HL-60/S4 (cell line): ENCODE measurements at regions not wholly inside any gene's neighbourhood (a gene's known extent, or its start where the extent isn't known, plus 50 kb on each side); places are given as distances from the start of the nearest gene placed in this dataset.

Experiments used
- in situ Hi-C: fragments of 300-500 bp; cut with MboI; formaldehyde crosslinking; loops from 2 replicates; pipeline ENCODE4 v1.14.3; 2022; ENCODE audit warnings: low sequenced_read_pairs

DNA sequence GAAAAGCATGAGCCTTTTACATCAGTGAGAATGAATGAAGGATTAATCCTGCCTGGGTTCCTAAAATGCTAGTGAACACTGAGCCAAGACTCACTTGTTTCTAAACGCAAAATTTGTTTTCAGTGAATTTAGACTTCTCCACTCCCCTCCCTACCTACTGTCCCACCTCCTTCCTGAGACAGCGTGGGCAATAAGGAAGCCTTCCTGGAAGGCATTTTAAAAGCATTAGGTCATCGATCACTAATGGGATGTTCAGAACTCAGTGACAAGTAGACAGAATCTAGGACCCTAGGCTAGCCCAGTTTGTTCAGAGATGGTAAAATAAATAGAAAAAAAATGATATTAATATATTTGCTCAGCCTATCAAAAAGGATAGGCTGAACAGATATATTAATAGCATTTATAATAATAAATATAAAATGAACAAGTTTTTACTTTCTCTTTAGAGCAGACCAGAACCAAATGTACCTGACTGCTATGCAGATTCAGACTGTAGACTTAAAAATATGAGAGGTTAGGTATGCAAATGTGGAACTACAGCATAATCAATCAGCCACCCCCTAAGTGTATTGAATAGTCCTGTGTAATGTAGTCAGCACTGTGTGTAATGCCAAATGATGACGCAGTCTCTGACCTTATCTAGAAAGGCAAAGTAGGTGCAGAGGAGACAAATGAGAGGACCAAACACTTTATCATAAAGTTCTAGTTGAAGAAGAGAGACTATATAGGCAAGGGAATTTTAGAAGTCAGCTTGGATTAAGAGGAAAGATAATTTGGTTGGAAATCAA is 331.1 kb downstream of the GPAT3 start:
- in situ Hi-C loops = no loop called here

DNA sequence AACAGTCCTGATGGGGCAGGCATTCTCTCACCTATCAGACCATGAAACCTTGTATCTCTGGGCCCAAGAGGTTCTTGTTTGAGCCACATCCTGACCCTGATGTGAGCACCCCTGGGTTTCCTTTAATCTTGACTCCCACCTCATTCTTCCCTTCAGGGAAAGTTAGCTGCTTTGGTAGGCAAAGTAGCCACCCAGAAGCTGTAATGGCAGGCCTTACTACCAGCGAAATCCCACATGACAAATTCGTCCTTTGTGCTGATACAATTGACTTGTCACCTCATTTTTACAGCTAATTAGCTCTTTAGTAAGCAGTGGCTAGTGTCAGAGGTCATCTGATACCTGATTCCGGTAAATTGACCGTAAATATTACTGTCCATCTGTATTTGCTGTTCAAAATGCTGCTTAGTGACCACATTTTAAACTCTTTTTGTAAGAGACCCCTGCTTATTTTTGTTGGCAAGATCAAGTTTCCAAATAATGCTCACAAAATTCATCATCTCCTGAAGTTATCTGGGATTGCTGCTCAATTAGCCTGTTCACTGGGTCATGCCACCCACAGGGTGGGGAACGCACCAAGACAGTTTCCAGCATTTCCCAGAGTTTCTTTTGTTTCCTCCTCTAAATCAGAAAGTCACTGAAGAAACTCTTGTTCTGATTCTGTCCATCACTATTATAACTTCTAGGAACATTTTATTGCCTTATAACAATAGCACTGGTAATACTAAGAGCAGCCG is 329.7 kb downstream of the GPAT3 start:
- in situ Hi-C loops = no loop called here

DNA sequence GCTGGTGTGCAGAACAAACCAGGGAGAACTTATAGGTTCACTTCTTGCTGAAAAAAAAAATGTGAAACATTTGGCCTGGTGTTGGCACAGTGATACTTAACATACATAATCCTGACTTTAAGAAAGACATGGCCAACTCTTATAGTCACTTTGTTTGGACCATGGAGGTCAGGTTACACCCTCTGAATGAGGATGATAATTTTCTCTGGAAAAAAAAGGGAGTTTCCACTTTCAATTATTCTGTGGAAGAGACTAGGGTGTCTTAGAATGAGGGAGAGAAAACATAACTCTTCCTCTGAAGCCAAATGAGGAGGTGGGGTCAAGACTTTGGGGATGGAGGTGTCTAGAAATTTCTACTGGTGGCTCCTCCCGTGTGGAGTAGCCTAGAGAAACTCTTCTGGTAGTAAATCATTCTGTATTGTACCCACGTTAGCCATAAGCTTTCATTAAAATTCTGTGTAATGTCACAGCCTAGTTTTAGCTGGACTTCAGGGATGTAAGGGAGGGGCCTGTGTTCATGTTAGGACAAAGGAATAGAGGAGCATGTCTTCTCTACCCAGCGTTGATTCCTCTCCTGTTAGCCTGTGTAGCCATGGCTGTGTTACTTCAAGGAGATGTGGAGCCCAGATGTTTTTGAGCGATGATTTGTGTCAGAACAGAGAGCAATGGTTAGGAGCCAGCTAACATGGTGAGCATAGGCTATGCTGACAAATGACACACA is 328.3 kb downstream of the GPAT3 start:
- in situ Hi-C loops = no loop called here

DNA sequence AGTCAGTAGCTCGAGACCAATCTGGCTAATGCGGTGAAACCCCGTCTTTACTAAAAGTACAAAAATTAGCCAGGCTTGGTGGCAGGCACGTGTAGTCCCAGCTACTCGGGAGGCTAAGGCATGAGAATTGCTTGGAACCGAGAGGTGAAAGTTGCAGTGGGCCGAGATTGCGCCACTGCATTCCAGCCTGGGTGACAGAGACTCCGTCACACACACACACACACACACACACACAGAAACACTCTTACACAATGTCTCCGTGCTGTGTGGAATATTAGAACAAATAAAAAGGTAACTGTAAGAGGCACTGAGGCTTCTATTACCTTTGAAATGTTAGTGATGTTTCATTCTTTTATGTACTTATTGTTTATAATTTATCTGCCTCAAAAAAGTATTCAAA is 326.6 kb downstream of the GPAT3 start:
- in situ Hi-C loops = no loop called here

DNA sequence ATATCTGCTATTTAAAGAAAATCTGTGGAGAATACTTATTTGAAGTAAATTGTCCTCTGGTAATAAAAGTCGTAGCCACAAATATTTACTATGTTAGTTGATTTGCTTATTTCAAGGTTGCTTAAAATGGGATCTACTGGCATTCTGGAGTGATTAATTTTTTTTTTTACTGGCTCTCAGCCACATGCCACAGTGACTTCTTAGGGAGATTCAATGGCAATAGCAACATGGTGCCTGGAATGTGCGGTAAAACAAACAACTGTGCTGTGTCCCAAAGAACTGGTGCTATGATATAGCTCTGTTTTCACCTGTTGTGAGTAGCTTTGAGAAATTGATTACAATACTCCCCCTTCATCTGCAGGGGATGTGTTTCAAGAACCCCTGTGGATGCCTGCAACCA is 324.3 kb downstream of the GPAT3 start:
- in situ Hi-C loops = no loop called here

DNA sequence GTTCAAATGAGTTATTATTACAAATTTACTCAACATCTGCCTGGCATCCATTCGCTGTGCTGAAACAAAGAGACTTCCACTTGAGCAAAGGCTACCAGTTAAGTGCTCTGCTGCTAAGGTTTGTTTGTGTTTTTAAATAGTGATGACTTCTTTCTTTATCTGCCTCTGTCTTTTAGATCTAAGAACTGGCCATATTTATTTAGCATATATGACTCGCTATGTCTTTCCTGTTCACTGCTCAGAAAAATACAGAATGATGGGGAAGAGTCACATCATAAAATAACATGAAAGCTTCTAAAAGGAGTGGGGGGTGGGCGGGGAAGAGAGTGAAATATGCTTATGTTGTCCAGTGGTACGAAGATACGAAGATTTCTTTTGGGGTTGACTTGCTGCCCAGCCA is 322.2 kb downstream of the GPAT3 start:
- in situ Hi-C loops = no loop called here

DNA sequence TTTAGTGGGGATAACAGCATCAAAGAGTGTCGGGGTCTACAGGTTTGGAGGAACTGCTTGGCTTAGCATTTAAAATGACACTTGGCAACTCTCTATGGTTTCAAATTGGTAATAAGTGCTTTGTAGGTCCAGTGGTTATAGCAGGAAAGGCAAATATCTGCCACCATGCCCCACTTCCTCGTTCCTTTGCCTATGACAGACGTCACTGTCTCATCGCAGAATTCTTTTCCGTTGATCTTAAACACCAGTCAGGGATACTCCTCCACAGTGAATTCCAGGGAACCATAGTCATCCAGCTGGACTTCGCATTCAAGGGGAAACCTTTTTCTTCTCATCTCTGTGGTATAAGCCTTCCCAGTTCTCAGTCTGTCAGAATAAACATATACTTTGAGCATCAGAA is 319.1 kb downstream of the GPAT3 start:
- in situ Hi-C loops = no loop called here

DNA sequence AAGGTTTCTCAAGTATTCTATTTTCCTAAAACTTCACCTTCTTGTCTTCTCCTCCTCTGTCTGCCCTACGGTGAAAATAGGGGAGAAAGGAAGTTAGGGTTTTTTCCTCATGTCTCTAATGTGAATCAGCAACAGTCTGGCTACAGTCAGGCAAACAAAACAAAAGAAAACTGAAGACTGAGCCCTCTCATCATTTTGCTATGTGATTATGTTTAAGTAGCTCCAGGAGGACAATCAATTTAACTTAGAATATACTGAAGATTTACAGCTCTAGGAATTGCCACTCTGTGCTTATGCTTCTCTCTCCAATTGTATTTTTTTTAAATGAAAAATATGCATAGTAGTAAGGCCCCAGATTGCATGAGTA is 316.2 kb downstream of the GPAT3 start:
- in situ Hi-C loops = no loop called here

DNA sequence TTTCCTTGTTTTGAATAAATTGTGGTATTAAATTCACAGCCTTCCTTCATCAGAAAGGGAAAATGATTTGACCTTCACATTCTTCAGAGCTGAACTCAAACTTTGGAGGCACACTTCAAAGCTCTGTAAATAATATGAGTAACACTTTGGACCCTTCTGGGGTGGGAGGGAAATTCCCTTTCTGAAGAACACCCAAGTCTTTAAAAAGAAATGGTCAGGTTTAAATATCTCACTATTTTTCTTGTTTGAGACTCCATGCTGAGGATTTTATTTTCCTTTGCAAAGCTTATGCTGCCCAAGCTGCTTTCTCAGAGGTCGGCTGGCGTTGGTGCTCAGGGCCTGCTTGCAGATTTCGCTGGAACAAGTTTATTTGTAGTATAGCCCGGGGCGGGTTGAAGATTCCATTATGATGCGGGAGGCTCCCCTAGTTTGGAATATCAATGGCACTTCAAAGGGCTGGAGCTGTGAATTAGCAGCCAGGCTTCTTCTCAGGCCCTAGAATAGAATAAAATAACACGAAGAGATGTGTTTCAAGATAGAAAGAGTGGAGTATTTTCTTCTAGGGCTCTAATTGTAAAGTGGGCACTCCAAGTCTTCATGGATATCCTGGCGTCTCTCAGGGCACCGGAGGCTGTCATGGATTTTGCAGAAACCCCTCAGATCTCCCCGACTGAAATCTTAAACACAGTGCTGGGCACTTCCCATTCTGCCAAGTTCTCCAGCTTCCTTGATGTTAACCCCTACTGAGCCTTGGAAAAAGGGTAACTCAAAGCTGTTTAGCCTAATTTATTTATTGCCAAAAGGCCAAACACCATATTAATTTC is 315.6 kb downstream of the GPAT3 start:
- in situ Hi-C loops = no loop called here

DNA sequence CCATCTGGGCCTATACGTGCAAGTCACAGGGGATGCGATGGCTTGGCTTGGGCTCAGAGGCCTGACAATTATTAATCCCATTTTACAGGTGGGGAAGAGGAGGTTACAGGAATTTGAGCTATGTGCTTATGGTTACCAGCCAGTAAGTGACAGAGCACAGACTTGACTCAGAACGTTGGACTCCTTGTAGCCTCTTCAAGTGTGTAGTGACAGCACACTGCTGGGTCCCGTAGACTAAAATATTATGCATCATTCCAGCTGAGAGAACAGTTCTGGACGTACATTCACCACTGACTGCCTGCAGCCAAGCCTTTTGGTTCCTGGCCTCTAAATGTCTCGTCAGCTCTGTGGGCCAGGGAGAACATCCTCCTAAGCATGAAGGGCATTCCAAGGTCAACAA is 314.5 kb downstream of the GPAT3 start:
- in situ Hi-C loops = no loop called here

DNA sequence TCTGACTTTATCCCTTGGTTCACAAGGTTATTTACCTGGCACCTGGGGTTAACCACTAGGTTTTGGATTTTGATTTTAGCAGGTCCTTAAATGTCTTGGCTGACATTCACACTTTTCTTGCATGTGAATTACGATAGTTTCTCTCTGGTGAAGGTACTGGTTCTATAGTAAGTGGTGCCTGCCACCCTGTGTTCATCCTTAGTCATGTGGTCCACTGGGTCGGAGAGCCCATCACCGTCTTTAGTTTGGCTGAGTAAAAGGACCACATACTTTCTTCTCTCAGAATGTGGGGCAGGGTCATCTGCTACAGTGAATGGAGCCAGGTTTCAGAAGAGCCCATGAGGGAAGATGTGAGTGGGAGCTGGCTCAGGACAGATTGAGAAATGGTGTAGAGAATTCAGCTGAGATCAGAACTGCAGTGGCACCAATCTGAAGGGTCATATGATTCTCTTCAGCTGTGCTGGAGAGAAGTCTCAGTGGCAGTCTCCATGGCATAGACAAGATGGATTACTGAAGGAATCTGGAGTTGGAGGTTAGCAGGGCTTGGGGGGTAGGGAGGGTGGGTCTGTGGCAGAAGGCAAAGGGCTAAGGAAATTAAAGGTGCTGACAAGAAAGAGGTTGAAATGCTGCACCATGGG is 310.4 kb downstream of the GPAT3 start:
- in situ Hi-C loops = no loop called here

DNA sequence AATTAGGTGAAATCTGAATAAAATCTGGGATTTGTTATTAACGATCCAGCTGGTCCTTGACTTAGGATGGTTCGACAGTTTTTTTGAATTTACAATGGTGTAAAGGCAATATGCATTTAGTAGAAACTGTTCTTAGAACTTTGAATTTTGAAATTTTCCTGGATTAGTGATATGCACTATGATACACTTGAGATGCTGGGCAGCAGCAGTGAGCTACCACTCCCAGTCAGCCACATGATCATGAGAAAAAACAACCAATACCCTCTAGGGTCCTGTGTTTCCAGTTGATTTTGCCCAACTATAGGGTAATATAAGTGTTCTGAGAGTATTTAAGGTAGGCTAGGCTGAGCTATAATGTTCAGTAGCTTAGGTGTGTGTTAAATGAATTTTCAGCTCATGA is 303.7 kb downstream of the GPAT3 start:
- in situ Hi-C loops = no loop called here

DNA sequence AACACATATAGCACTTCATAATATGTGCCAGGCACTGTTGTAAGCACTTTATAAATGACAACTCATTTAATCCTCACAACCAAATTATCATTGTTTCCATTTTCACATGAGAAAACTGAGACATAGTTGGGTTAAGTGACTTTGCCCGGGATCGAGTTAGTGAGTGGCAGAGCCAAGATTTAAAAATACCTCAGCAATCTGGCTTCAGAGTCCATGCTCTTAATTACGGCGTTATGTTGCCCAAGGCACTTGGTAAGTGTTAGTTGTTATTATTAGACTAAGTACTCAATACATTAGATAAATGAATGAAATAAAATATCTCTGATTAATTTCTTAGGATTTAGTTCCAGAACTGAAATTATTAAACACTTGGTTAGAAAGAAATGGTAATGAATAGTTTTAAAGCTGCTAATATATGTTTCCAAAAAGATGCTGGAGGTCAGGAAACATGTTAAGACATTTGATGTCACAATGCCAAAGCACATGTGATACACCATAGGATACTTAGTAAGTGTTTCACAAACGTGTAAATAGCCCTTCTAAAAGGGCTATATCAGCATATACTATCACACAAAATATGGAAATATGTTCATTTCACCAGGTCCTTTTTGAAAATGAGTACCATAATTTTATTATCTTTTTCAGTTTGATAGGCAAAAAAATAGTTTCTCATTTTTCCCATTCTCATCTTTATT is 301.9 kb downstream of the GPAT3 start:
- in situ Hi-C loops = no loop called here

DNA sequence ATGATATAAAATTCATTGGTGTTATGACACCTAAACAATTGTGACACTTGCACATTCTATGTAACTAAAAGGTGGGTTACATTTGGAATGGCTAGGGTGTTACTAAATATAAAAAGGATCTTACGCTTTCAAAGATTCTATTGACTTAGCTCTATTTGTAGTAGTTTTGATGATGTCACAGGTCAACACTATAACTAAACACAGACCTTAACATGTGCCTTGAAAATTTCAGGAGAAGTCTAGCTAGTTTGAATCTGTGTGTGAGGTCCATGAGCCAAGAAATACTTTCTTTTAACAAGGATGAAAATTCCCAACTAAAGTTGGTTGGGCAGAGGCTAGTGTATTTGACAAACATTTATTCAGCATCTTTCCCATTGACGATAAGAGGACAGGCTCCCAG is 298.0 kb downstream of the GPAT3 start:
- in situ Hi-C loops = no loop called here

DNA sequence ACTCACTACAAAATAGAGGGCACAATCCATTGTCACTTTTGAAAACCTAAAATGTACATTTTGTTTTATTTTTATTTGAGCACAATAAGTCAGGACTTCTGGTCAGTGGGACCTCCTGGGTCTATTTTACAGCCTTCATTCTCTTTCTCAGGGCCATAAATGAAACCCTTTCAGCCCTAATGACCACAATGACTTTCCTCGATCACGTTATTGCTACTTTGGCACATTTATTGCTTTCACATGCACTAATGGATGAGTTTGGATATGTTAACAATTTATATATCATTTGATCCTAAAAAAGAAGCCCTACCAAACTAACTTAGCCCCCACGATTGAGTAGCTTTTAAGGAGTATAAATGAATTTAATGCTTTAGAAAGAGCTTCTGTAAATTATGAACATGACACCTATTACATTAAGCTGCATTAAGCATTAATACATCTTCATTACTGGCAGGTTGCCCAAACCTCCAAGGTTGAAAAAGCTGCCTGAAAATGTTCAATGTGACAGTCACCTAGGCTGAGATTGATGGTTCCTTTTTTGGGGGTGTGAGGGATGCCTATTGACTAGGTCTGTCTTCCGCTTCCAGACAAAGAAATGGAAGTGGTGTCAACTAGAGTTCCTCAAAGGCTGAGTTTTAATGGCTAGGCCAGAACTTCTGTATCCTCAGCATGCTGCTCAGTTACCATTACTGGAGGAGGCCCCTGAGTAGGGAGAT is 296.4 kb downstream of the GPAT3 start:
- in situ Hi-C loops = no loop called here

DNA sequence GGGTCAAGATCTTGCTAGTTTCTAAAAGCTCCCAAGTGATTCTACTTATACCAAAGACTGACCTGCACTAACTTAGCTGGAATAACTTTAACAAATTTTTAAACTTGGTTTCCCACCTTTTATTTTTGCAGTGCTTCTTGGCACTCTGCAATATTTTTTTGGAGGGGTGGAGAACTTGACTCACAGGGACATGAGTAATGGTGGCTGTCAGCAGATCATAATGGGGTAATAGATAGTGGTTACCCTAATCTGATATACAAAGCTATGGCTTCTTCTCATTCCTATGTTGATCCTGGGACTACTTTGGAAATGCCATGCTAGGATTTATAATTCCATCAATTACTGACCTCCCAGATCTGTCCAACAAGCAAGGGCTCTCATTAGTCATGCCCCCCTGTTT is 295.7 kb downstream of the GPAT3 start:
- in situ Hi-C loops = no loop called here

DNA sequence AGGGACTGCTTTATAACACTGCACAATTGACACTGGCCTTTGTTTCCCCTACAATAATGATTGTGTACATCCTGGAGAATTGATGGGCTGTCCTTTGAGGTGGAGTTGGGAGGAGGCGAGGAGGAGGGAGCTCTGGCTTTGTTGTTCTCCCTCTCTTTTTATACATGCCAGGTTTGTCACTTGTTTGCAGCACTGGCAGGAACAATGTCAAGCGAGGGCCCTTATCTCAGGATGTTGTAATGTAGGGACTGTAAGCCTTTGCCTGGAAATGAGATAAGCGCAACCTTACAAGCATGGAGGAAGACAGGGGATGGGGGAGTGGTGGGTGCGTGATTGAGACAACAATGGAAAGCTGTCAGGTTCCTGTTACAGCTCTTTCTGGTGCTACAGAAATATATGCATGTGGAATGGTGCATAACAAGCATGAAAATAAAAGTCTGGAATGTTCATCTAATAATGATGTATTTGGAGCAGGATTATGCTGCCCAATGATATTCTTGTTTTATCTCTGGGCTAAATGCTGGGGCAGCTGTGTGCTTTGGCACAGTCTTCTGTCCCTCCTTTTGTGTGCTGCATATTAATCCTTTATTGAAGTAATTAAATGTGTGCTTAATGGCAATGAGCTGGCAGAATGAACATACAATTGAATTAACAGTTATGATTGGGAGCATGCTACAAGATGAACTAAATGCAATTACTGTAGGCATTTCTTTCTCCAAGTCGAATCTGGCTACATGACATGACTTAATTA is 294.4 kb downstream of the GPAT3 start:
- in situ Hi-C loops = no loop called here

DNA sequence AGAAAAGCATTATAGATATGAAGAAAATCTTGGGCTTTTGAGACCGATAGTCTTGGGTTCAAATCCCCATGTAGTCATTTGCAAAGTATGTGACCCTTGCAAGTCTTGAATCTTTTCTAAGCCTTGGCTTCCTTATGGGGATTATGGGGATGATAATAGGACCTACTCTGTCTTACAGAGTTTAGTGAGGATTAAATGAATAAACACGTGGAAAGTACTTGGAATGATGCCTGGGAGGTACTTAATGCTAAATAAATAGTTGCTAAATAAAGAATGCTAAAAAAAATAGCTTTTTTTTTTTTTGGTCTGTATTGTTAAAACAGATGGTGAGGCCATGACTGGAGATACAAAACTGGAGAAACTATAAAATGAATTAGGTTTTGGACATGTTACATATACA is 292.7 kb downstream of the GPAT3 start:
- in situ Hi-C loops = no loop called here

DNA sequence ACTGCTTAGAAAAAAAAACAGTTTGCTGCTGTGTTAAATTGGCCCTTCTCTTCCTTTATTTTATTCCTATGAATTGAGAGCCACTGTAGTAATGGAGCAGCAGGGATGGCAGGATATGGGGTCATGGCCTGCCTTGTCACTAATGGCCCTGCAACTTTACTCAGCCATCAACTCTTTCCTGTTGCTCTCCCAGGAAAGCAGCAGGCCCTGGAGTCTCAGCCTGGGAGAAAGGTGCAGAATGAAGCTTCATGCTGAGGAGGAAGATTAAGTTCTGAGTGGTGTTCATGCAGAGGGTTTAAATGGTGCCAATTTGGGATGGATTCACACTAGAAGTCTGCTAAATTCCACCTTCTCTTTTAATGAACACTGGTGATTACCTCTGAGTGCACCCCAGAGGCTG is 285.6 kb downstream of the GPAT3 start:
- in situ Hi-C loops = no loop called here
